ENCODE measurements at regions not wholly inside any gene's neighbourhood (a gene's known extent, or its start where the extent isn't known, plus 50 kb on each side); places are given as distances from the start of the nearest gene placed in this dataset.

GRCh38 chr5:125257997-125258396 lies 511.6 kb upstream of the ZNF608 start:
- CTCF ChIA-PET = no interaction called here
- peaks cover 15% of the 10 kb centered on the region for H3K9me3 Mint-ChIP-seq (ENCODE audit: low read depth)
- no peaks in the 10 kb centered on the region for H3K36me3 Mint-ChIP-seq
- H3K27me3 Mint-ChIP-seq = no peaks in the 10 kb centered on the region
- no peak overlapping the region for H3K4me3 Mint-ChIP-seq
- ATAC-seq = no peak
- no peak overlapping the region for H3K27ac Mint-ChIP-seq
- DNase-seq = no peak
- no peaks in the 10 kb centered on the region for H3K4me1 Mint-ChIP-seq

GRCh38 chr5:125258615-125259014 lies 512.2 kb upstream of the ZNF608 start:
- DNase-seq (no peak), ATAC-seq (no peak)
- H3K4me3 Mint-ChIP-seq = no peak overlapping the region

DNA sequence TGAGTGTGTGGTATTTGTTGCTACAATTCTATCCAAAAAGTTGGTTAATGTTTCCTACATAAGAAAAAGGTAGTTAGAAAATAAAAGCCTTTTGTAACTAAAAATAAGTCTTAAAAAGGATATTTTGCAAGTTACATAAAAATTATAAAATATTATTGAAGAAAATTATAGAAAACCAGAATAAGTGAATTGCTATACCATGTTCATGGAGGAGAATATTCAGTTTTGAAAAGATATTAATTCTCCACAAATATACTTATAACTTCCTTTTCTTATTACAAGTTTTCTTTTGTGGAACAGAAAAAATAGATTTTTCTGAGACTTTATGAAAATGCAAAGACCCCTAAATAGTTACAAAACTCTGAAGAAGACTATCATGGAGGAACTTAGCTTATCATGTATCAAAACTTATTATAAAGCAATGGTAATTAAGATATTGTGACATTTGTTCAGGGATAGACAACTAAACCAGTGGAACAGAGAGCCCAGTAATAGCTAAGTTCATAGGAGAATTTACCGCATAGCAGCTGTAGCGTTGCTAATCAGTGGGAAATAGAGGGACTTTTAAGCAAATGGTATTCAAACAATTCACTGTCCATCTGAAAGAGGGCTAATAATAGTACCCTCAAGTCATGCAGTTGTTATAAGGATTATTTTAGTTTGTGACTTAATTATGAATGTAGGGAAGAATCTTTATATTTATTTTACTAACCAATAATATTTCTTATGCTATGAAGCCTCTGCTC lies 515.2 kb upstream of the ZNF608 start:
- no peaks in the 10 kb centered on the region for H3K4me1 Mint-ChIP-seq
- no peak overlapping the region for H3K4me3 Mint-ChIP-seq
- no peak for ATAC-seq
- DNase-seq = no peak
- H3K27me3 Mint-ChIP-seq = no peaks in the 10 kb centered on the region
- peaks cover 17% of the 10 kb centered on the region for H3K9me3 Mint-ChIP-seq (ENCODE audit: low read depth)
- CTCF ChIA-PET = no interaction called here
- H3K27ac Mint-ChIP-seq = no peak overlapping the region
- no peaks in the 10 kb centered on the region for H3K36me3 Mint-ChIP-seq

More at GRCh38 chr5:125258615-125259014, 512.2 kb upstream of the ZNF608 start:
- Mint-ChIP-seq H3K36me3 (no peaks in the 10 kb centered on the region), H3K9me3 (ENCODE audit: low read depth) (peaks cover 15% of the 10 kb centered on the region), H3K27me3 (no peaks in the 10 kb centered on the region), H3K4me1 (no peaks in the 10 kb centered on the region), H3K27ac (no peak overlapping the region)
- CTCF ChIA-PET = no interaction called here

- DNase-seq (no peak), ATAC-seq (no peak)
- CTCF ChIA-PET = no interaction called here
- H3K27me3 Mint-ChIP-seq = no peaks in the 10 kb centered on the region
- peaks cover 22% of the 10 kb centered on the region for H3K9me3 Mint-ChIP-seq (ENCODE audit: low read depth)
- H3K4me3 Mint-ChIP-seq = no peak overlapping the region
- no peaks in the 10 kb centered on the region for H3K36me3 Mint-ChIP-seq
- H3K4me1 Mint-ChIP-seq = no peaks in the 10 kb centered on the region
- no peak overlapping the region for H3K27ac Mint-ChIP-seq
These were observed 516.3 kb upstream of the ZNF608 start for GRCh38 chr5:125262782-125263181.

DNA sequence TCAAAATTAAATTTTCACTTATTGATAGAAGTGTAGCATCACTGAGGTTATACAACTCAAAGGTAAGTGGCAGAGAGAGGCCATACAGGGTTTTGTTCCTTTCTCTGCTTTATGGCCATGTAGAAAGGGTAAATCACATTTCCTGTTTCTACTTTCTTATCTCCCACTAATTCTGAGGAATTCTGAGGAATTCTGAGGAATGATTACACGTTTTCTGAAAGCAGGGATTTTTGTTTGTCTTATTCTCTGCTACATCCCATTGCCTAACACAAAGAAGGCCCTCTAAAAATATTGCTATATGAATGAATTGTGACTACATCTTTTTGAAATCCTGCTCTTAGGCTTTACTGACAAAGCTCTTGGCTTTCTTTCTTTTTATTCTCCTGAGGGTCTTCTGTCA lies 516.9 kb upstream of the ZNF608 start:
- no peaks in the 10 kb centered on the region for H3K4me1 Mint-ChIP-seq
- no peak for ATAC-seq
- no peak overlapping the region for H3K27ac Mint-ChIP-seq
- no peaks in the 10 kb centered on the region for H3K36me3 Mint-ChIP-seq
- CTCF ChIA-PET = interaction anchor here (0.6 kb wide), 1 partner anchor 1040 kb away, joined by 3 read pairs; no protein-coding TSS in a partner anchor
- DNase-seq = no peak
- no peak overlapping the region for H3K4me3 Mint-ChIP-seq
- peaks cover 22% of the 10 kb centered on the region for H3K9me3 Mint-ChIP-seq (ENCODE audit: low read depth)
- H3K27me3 Mint-ChIP-seq = no peaks in the 10 kb centered on the region

DNA sequence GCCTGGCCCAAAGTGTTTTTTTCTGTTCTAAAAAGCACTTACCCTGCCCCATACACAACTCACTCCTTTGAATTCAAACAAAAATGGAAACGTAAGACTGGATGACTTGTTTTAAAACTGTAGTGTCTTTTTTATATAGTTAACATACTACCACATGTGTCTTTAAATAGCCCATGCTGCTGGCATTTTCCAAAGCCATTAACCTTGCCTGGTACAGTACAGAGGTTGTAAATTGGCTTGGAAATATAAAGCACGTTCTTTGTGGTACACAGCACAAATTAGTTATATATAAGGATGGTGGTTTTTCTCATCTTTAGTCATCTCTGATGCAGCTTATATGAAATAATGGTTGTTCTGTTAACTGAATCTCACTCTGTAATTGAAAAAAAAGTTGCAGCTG lies 519.7 kb upstream of the ZNF608 start:
- Mint-ChIP-seq H3K27ac (no peak overlapping the region), H3K36me3 (no peaks in the 10 kb centered on the region), H3K4me3 (no peak overlapping the region), H3K4me1 (no peaks in the 10 kb centered on the region), H3K9me3 (ENCODE audit: low read depth) (peaks cover 16% of the 10 kb centered on the region), H3K27me3 (no peaks in the 10 kb centered on the region)
- ATAC-seq (no peak), DNase-seq (no peak)
- CTCF ChIA-PET = no interaction called here

- no peak for DNase-seq
- no peaks in the 10 kb centered on the region for H3K27me3 Mint-ChIP-seq
- CTCF ChIA-PET = no interaction called here
- no peaks in the 10 kb centered on the region for H3K4me1 Mint-ChIP-seq
- H3K36me3 Mint-ChIP-seq = no peaks in the 10 kb centered on the region
- H3K9me3 Mint-ChIP-seq (ENCODE audit: low read depth) = peaks cover 18% of the 10 kb centered on the region
- ATAC-seq = no peak
- no peak overlapping the region for H3K27ac Mint-ChIP-seq
- H3K4me3 Mint-ChIP-seq = no peak overlapping the region
These were observed 521.3 kb upstream of the ZNF608 start for GRCh38 chr5:125267636-125268248.

- H3K27ac Mint-ChIP-seq = no peak overlapping the region
These were observed 523.5 kb upstream of the ZNF608 start for GRCh38 chr5:125269926-125270325.

GRCh38 chr5:125272357-125272756 lies 525.9 kb upstream of the ZNF608 start:
- DNase-seq (no peak), ATAC-seq (no peak)
- H3K27me3 Mint-ChIP-seq = no peaks in the 10 kb centered on the region
- H3K9me3 Mint-ChIP-seq (ENCODE audit: low read depth) = peaks cover 3% of the 10 kb centered on the region
- no peaks in the 10 kb centered on the region for H3K4me1 Mint-ChIP-seq
- no peak overlapping the region for H3K27ac Mint-ChIP-seq
- H3K36me3 Mint-ChIP-seq = no peaks in the 10 kb centered on the region
- H3K4me3 Mint-ChIP-seq = no peak overlapping the region
- CTCF ChIA-PET = no interaction called here

More at GRCh38 chr5:125269926-125270325, 523.5 kb upstream of the ZNF608 start:
- no peak for DNase-seq
- Mint-ChIP-seq H3K36me3 (no peaks in the 10 kb centered on the region), H3K27me3 (no peaks in the 10 kb centered on the region), H3K4me3 (no peak overlapping the region), H3K9me3 (ENCODE audit: low read depth) (peaks cover 14% of the 10 kb centered on the region), H3K4me1 (no peaks in the 10 kb centered on the region)
- no peak for ATAC-seq
- CTCF ChIA-PET = no interaction called here

DNA sequence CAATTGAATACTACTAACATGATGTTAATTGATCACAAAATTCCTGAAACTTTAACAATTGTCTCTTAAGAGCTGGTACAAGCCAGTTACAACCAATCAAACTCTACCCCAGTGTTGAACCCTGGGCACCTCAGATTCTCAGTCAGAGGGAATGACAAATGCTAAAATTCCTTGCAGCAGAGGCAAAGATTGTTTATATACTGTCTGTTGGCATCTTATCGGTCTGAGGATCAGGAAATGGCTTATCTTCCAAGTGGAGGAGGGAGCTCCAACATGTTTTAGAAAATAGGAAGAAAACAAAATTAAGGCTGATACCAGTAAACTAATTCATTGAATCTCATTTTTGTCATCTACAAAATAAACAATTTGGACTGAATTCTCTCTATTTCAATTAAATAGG lies 527.8 kb upstream of the ZNF608 start:
- no peaks in the 10 kb centered on the region for H3K36me3 Mint-ChIP-seq
- no peak overlapping the region for H3K27ac Mint-ChIP-seq
- CTCF ChIA-PET = no interaction called here
- H3K4me1 Mint-ChIP-seq = no peaks in the 10 kb centered on the region
- peaks cover 2% of the 10 kb centered on the region for H3K9me3 Mint-ChIP-seq (ENCODE audit: low read depth)
- no peaks in the 10 kb centered on the region for H3K27me3 Mint-ChIP-seq
- DNase-seq (no peak), ATAC-seq (no peak)
- no peak overlapping the region for H3K4me3 Mint-ChIP-seq

GRCh38 chr5:125274938-125275724 lies 528.7 kb upstream of the ZNF608 start:
- no peaks in the 10 kb centered on the region for H3K27me3 Mint-ChIP-seq
- DNase-seq = no peak
- H3K36me3 Mint-ChIP-seq = no peaks in the 10 kb centered on the region
- peaks cover 2% of the 10 kb centered on the region for H3K9me3 Mint-ChIP-seq (ENCODE audit: low read depth)
- no peak overlapping the region for H3K4me3 Mint-ChIP-seq
- CTCF ChIA-PET = no interaction called here
- ATAC-seq = no peak
- H3K4me1 Mint-ChIP-seq = no peaks in the 10 kb centered on the region
- H3K27ac Mint-ChIP-seq = no peak overlapping the region

GRCh38 chr5:125275725-125276090 lies 529.3 kb upstream of the ZNF608 start:
- Mint-ChIP-seq H3K27ac (no peak overlapping the region), H3K9me3 (ENCODE audit: low read depth) (peaks cover 2% of the 10 kb centered on the region)
- no peak for DNase-seq

GRCh38 chr5:125276096-125276495 lies 529.7 kb upstream of the ZNF608 start:
- peaks cover 2% of the 10 kb centered on the region for H3K9me3 Mint-ChIP-seq (ENCODE audit: low read depth)
- no peaks in the 10 kb centered on the region for H3K27me3 Mint-ChIP-seq
- DNase-seq (no peak), ATAC-seq (no peak)
- no peak overlapping the region for H3K4me3 Mint-ChIP-seq
- CTCF ChIA-PET = no interaction called here
- H3K4me1 Mint-ChIP-seq = no peaks in the 10 kb centered on the region
- no peaks in the 10 kb centered on the region for H3K36me3 Mint-ChIP-seq
- no peak overlapping the region for H3K27ac Mint-ChIP-seq

More at GRCh38 chr5:125275725-125276090, 529.3 kb upstream of the ZNF608 start:
- ATAC-seq = no peak
- H3K36me3 Mint-ChIP-seq = no peaks in the 10 kb centered on the region
- no peaks in the 10 kb centered on the region for H3K4me1 Mint-ChIP-seq
- CTCF ChIA-PET = no interaction called here
- H3K27me3 Mint-ChIP-seq = no peaks in the 10 kb centered on the region
- no peak overlapping the region for H3K4me3 Mint-ChIP-seq

All from activated CD8-positive, alpha-beta memory T cell treated with anti-CD3 and anti-CD28 coated beads, Interleukin-2, amount 10 ng/mL, durations not matched to agents 7 days and 5 days (primary cell).